H4 (cell line): ENCODE measurements at regions not wholly inside any gene's neighbourhood (a gene's known extent, or its start where the extent isn't known, plus 50 kb on each side); places are given as distances from the start of the nearest gene placed in this dataset.

Experiments
- DNase-seq: peaks from one replicate; pipeline ENCODE4 v3.0.0-alpha.2; 2015; ENCODE audit warnings: low spot score

- no peak for DNase-seq
Observed at GRCh38 chr2:183214680-183215079, 90.4 kb downstream of the NUP35 start.

- DNase-seq, result no peak
Observed at GRCh38 chr2:183215917-183216316, 91.7 kb downstream of the NUP35 start.

GRCh38 chr2:183219888-183220287, 95.6 kb downstream of the NUP35 start:
- DNase-seq, result no peak

GRCh38 chr2:183222751-183223150, 98.5 kb downstream of the NUP35 start:
- DNase-seq, result no peak

DNA sequence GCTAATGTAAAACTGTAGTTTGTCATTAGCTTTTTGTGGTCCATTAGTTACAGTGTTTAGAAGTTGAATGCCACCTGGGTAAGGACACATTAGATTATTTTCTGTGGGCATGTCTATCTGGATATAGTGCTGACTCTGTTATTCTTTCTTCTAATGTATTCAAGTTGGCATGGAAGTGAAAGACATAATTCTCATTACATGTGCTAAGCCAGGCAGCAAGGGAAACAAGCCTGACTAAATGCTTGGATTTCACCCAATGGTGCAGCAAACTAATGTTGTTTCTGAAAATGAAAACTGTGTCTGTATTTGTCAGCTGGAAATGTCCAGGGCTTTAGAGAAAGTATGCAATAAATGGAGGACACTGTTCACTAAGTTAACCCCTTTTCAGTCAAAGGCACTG, 100.7 kb downstream of the NUP35 start:
- no peak for DNase-seq

GRCh38 chr2:183227176-183227575, 102.9 kb downstream of the NUP35 start:
- no peak for DNase-seq

GRCh38 chr2:183229386-183229785, 105.1 kb downstream of the NUP35 start:
- DNase-seq, result no peak

GRCh38 chr2:183232161-183232865, 108.1 kb downstream of the NUP35 start:
- no peak for DNase-seq

GRCh38 chr2:183242937-183243336, 118.7 kb downstream of the NUP35 start:
- DNase-seq, result no peak

DNA sequence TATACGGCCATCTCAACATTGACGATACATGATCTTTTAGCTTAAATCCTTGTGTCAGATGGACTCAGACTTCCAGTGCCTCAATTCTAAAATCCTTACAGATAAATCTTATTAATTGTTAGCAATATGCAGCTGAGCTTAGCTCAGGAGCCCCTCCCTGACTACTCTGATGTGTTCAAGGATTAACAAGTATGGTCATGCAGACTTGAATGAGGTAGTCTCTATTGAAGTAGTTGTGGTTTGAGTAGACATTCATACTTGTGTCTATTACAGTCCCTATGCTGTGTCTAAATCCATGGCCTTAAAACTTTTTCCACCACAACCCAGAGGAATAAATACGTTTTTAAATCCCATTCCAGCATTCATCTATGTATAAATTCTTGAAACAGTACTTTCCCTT, 119.5 kb downstream of the NUP35 start:
- no peak for DNase-seq

DNA sequence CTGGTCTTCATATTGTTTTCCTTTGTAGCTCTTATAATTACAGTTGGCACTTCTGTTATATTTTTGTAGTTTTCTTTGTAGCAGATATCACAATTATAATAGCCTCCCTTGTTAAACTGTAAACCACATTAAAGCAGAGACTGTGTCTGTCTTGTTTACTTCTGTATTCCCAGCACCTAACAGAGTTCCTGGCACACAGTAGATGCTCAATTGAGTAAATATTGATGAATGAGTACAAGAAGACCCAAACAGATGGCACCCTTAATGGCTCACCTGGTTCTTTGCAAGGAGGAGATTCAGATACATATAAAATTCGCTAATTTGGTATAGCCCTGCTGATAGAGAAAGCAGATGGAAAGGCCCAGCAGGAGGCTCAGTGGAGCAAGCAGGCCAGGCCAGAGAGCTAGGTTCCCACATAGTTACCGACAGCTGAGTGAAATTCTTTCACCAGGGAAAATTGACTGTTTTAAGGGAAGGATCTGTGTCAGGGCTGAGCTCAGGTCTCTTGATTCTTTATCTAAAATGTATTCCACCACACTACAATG, 120.1 kb downstream of the NUP35 start:
- no peak for DNase-seq

DNA sequence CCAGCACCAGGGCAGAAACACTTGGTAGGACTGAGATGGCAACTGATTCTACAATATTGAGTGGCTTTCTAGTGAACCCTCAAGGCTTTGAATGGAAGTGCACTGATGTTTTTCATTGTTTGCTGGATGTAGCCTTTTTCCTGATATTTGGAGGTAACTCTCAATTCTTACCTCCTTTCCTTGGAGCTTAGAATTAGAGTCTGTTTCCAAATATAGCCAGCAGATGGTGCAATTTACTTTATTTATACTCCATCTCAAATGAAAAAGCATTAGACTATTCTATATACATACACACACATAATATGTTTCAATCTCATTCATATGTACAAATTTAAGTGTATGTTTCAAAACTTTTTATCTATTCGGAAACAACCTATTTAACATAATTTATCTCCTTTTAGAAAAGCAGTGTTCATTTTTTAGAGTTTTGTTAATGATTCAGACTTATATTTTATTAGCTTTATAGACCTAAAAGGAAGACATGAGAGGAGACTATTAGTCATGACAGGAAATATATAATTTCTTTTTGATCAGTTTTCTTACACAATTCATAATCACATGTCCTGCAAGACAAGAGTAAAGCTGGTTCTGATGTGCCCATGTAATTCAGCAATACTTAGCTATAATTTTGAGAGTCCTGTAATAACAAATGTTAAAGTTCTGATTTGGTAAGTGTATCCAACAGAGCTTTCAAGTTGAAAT, 124.8 kb downstream of the NUP35 start:
- DNase-seq, result peak; percentile 20

- DNase-seq, result no peak
Observed at GRCh38 chr2:183250061-183250460, 125.8 kb downstream of the NUP35 start.

DNA sequence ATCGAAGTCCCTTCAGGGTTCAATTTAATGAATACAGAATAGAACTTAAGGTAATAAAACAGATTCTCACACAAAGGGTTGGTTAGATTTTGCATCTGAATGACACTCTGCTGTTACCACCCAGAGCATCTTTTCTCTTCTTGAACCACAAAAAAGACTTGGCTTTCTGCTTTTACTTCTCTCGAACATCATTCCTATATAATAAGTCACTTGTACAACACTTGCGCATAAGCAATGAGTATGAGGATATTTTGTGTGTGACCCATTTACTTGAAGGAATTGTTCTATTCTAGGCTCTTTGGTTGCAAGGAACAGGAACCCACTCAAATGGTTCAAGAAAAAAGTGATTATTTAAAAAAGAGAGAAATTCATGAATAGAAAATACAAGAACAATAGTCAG, 126.2 kb downstream of the NUP35 start:
- no peak for DNase-seq

- DNase-seq, result no peak
Observed at GRCh38 chr2:183253441-183254130, 129.3 kb downstream of the NUP35 start.

DNA sequence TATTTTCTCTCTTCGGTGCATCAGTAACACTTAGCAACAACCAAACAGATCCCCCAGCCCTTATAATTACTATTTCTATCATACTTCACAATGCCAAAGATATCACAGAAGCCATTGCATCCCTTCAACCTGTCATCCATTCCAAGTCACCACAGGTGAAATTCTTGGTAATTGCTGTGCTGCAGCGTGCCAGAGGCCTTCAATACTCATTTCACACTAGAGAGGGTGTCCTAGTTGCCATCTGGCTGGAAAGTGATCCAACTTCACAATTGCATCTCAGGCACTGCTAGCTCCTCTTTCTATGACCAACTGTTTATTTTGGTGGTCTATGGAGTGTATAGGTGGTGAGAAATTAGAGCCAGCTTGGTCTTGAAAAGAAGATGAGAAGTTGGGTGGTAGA, 131.2 kb downstream of the NUP35 start:
- no peak for DNase-seq

- DNase-seq, result no peak
Observed at GRCh38 chr2:183259921-183260320, 135.7 kb downstream of the NUP35 start.

DNA sequence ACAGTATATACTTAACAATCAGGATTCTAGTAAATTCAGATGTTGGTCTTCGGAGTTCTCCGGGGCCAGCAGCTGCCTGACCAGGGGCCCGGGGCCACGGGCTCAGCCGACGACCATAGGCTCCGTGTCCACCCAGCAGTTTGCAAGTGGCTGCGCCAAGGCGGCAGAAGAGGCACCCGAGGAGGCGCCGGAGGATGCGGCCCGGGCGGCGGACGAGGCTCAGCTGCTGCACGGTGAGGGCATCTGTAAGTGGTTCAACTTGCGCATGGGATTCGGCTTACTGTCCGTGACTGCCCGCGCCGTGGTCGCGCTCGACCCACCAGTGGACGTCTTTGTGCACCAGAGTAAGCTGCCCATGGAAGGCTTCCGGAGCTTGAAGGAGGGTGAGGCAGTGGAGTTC, 136.3 kb downstream of the NUP35 start:
- no peak for DNase-seq

GRCh38 chr2:183264890-183265535, 140.8 kb downstream of the NUP35 start:
- DNase-seq, result no peak

GRCh38 chr2:183267148-183267827, 143.0 kb downstream of the NUP35 start:
- DNase-seq, result no peak

DNA sequence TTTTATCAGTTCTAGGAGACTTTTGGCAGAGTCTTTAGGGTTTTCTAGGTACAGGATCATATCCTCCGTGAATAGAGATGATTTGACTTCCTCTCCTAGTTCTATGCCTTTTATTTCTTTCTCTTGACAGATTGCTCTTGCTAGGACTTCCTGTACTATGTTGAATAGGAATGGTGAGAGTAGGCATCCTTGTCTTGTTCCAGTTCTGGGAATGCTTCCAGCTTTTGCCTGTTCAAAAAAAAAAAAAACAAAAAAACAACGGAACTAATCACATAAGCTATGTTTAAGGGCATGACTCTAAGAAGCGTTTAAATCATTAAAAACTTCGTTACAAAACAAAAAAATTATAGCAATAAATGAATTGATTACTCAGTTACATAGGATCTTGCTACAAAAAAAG, 145.7 kb downstream of the NUP35 start:
- peak; percentile 7 for DNase-seq

GRCh38 chr2:183283209-183283608, 159.0 kb downstream of the NUP35 start:
- DNase-seq, result no peak
